Neural progenitor cell (in vitro differentiated cells): ENCODE measurements at regions not wholly inside any gene's neighbourhood (a gene's known extent, or its start where the extent isn't known, plus 50 kb on each side); places are given as distances from the start of the nearest gene placed in this dataset.

ENCODE experiments used
- DNase-seq: peaks from one replicate; pipeline ENCODE4 v3.0.0-alpha.2; 2016; ENCODE audit warnings: low spot score
- H2AFZ ChIP-seq: fragments of 200-600 bp; sonication (generic); replicated peaks from 2 replicates; pipeline ENCODE4 v1.6.1; 2016; ENCODE audit warnings: antibody characterized with exemption
- H3F3A ChIP-seq: fragments of 200-600 bp; sonication (generic); 2 replicates; pipeline ENCODE4 v1.6.1; 2016; ENCODE audit warnings: antibody characterized with exemption, low read depth
- H3K27ac ChIP-seq: fragments of 200-600 bp; sonication (generic); 2 replicates; pipeline ENCODE4 v1.5.1; 2016; ENCODE audit warnings: mild to moderate bottlenecking
- H3K27me3 ChIP-seq: fragments of 200-600 bp; sonication (generic); 2 replicates; pipeline ENCODE4 v1.6.1; 2016; ENCODE audit warnings: mild to moderate bottlenecking, moderate library complexity
- H3K36me3 ChIP-seq: fragments of 200-600 bp; sonication (generic); 2 replicates; pipeline ENCODE4 v1.5.1; 2016
- H3K4me1 ChIP-seq: fragments of 200-600 bp; sonication (generic); 2 replicates; pipeline ENCODE4 v1.6.1; 2016; ENCODE audit warnings: mixed run types
- H3K4me2 ChIP-seq: fragments of 200-600 bp; sonication (generic); 2 replicates; pipeline ENCODE4 v1.6.1; 2016
- H3K4me3 ChIP-seq: fragments of 200-600 bp; sonication (generic); 2 replicates; pipeline ENCODE4 v1.5.1; 2016
- H3K79me2 ChIP-seq: fragments of 200-600 bp; sonication (generic); 2 replicates; pipeline ENCODE4 v1.6.1; 2016; ENCODE audit warnings: low read depth
- H3K9ac ChIP-seq: fragments of 200-600 bp; sonication (generic); 2 replicates; pipeline ENCODE4 v1.6.1; 2016
- H3K9me3 ChIP-seq: fragments of 200-600 bp; sonication (generic); 2 replicates; pipeline ENCODE4 v1.5.1; 2016; ENCODE audit warnings: low read depth
- H4K20me1 ChIP-seq: fragments of 200-600 bp; sonication (generic); 2 replicates; pipeline ENCODE4 v1.6.1; 2016; ENCODE audit warnings: low read depth
- H3K27ac Mint-ChIP-seq: 3 replicates; pipeline ENCODE4 v1.8.0; 2021; ENCODE audit warnings: mixed read lengths
- H3K27me3 Mint-ChIP-seq: 2 replicates; pipeline ENCODE4 v1.8.0; 2022; ENCODE audit warnings: low read depth, mild to moderate bottlenecking, inconsistent platforms, moderate library complexity, mixed read lengths; ENCODE audit not compliant: insufficient read depth
- H3K36me3 Mint-ChIP-seq: 3 replicates; pipeline ENCODE4 v1.8.0; 2021; ENCODE audit warnings: mixed read lengths
- H3K4me1 Mint-ChIP-seq: 3 replicates; pipeline ENCODE4 v1.8.0; 2021; ENCODE audit warnings: mixed read lengths
- H3K4me3 Mint-ChIP-seq: 3 replicates; pipeline ENCODE4 v1.8.0; 2021; ENCODE audit warnings: mild to moderate bottlenecking, moderate library complexity, mixed read lengths
- H3K9me3 Mint-ChIP-seq: 3 replicates; pipeline ENCODE4 v1.8.0; 2020; ENCODE audit warnings: mixed read lengths
- CTCF ChIP-seq: fragments of 200-600 bp; sonication (generic); IDR thresholded peaks from 2 replicates; pipeline ENCODE4 v1.5.1; 2017; ENCODE audit warnings: antibody characterized with exemption, mild to moderate bottlenecking
- EZH2 ChIP-seq: fragments of 200-600 bp; sonication (generic); IDR thresholded peaks from 2 replicates; pipeline ENCODE4 v1.6.1; 2017; ENCODE audit warnings: antibody characterized with exemption, mild to moderate bottlenecking, moderate library complexity
- EZH2phosphoT487 ChIP-seq: fragments of 200-600 bp; sonication (generic); IDR thresholded peaks from 2 replicates; pipeline ENCODE4 v1.6.1; 2017; ENCODE audit warnings: antibody characterized with exemption

DNA sequence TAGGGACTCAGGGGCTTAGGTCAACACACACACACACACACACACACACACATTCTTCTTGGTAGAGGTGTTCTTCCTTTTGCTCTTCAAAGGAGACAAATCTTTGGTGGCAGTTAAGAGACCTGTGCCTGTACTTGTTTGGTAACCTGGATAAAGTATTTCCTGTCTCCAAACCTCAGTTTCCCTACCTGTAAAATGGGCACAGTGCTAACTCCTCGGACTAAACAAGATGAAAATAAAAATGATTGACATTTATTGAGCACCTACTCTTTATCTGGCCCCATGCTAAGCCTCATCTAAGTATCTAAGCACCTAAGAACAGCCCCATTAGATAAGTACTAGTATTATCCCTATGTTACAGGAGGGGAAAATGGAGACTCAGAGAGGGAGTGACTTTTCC, 220.8 kb upstream of the MYL2 start:
- Mint-ChIP-seq H3K4me1 (peaks cover 34% of the 10 kb centered on the region), H3K27ac (no peak overlapping the region), H3K27me3 (peaks cover 3% of the 10 kb centered on the region), H3K4me3 (no peak overlapping the region), H3K9me3 (no peaks in the 10 kb centered on the region), H3K36me3 (no peaks in the 10 kb centered on the region)
- H4K20me1 ChIP-seq: peaks cover 7% of the 10 kb centered on the region
- H3K9ac ChIP-seq: no peak overlapping the region
- no peak overlapping the region for H2AFZ ChIP-seq
- H3K27ac ChIP-seq: no peak overlapping the region
- TF ChIP-seq EZH2 (no peak), EZH2phosphoT487 (no peak), CTCF (no peak)
- H3K4me1 ChIP-seq: peaks cover 29% of the 10 kb centered on the region
- no peaks in the 10 kb centered on the region for H3K9me3 ChIP-seq
- no peak overlapping the region for H3K4me2 ChIP-seq
- no peaks in the 10 kb centered on the region for H3K79me2 ChIP-seq
- peaks cover 8% of the 10 kb centered on the region for H3F3A ChIP-seq
- H3K27me3 ChIP-seq: no peaks in the 10 kb centered on the region
- no peak for DNase-seq
- H3K4me3 ChIP-seq: no peak overlapping the region
- no peaks in the 10 kb centered on the region for H3K36me3 ChIP-seq

GRCh38 chr12:111138016-111138415, 217.6 kb upstream of the MYL2 start:
- no peak overlapping the region for H3K4me2 ChIP-seq
- Mint-ChIP-seq H3K9me3 (peaks cover 23% of the 10 kb centered on the region), H3K27ac (no peak overlapping the region), H3K4me3 (no peak overlapping the region), H3K4me1 (peaks cover 13% of the 10 kb centered on the region), H3K27me3 (peaks cover 2% of the 10 kb centered on the region), H3K36me3 (peaks cover 3% of the 10 kb centered on the region)
- H3K9me3 ChIP-seq: peaks cover 5% of the 10 kb centered on the region
- H4K20me1 ChIP-seq: peaks cover 7% of the 10 kb centered on the region
- TF ChIP-seq EZH2phosphoT487 (no peak), EZH2 (no peak), CTCF (no peak)
- H3K27ac ChIP-seq: no peak overlapping the region
- no peak overlapping the region for H3K4me3 ChIP-seq
- no peaks in the 10 kb centered on the region for H3K79me2 ChIP-seq
- no peak overlapping the region for H3K9ac ChIP-seq
- H3F3A ChIP-seq: peaks cover 8% of the 10 kb centered on the region
- no peaks in the 10 kb centered on the region for H3K27me3 ChIP-seq
- no peak for DNase-seq
- no peaks in the 10 kb centered on the region for H3K36me3 ChIP-seq
- no peak overlapping the region for H2AFZ ChIP-seq
- peaks cover 18% of the 10 kb centered on the region for H3K4me1 ChIP-seq

- no peak overlapping the region for H3K27ac Mint-ChIP-seq
Observed at GRCh38 chr12:111135293-111135832, 215.0 kb upstream of the MYL2 start.

More at GRCh38 chr12:111135293-111135832, 215.0 kb upstream of the MYL2 start:
- Histone ChIP-seq H3K9me3 (peaks cover 5% of the 10 kb centered on the region), H3K9ac (no peak overlapping the region), H3K36me3 (no peaks in the 10 kb centered on the region), H3K79me2 (no peaks in the 10 kb centered on the region), H3K27ac (no peak overlapping the region), H4K20me1 (peaks cover 7% of the 10 kb centered on the region), H2AFZ (no peak overlapping the region), H3K4me1 (peaks cover 7% of the 10 kb centered on the region), H3K4me3 (no peak overlapping the region), H3K27me3 (no peaks in the 10 kb centered on the region), H3K4me2 (no peak overlapping the region), H3F3A (peaks cover 8% of the 10 kb centered on the region)
- no peak for DNase-seq
- peaks cover 31% of the 10 kb centered on the region for H3K9me3 Mint-ChIP-seq
- no peak for TF ChIP-seq CTCF
- no peak for TF ChIP-seq EZH2
- TF ChIP-seq EZH2phosphoT487: no peak
- peaks cover 6% of the 10 kb centered on the region for H3K36me3 Mint-ChIP-seq
- no peak overlapping the region for H3K4me3 Mint-ChIP-seq
- peaks cover 9% of the 10 kb centered on the region for H3K27me3 Mint-ChIP-seq
- H3K4me1 Mint-ChIP-seq: peaks cover 4% of the 10 kb centered on the region
